GM12878 (cell line): ENCODE measurements at regions not wholly inside any gene's neighbourhood (a gene's known extent, or its start where the extent isn't known, plus 50 kb on each side); places are given as distances from the start of the nearest gene placed in this dataset.

ENCODE experiments used
- ATAC-seq: fragments of 200-7000 bp; cut with Tn5 transposase; 3 replicates; pipeline ENCODE4 v1.9.1; 2020; ENCODE audit warnings: mild to moderate bottlenecking, moderate library complexity
- BruUV-seq: library from RNA; stranded (reverse); fragments of 400-500 nt; replicated peaks from 2 replicates; lab custom pipeline; 2021; lab: Mats Ljungman, UMichigan
- CTCF ChIA-PET: fragments of 300-600 bp; sonication (Branson Sonifier 250); formaldehyde crosslinking; extraction: SDS; loops from one replicate; lab custom pipeline; 2021; ENCODE audit warnings: inconsistent platforms; lab: Yijun Ruan, JAX
- POLR2A ChIA-PET: fragments of 350-600 bp; formaldehyde crosslinking; extraction: SDS; loops from one replicate; lab custom pipeline; 2021; ENCODE audit warnings: inconsistent platforms; lab: Charles Lee
- RAD21 ChIA-PET: fragments of 300-600 bp; sonication (Branson Sonifier 250); formaldehyde crosslinking; loops from one replicate; lab custom pipeline; 2023; ENCODE audit warnings: antibody characterized with exemption; ENCODE audit not compliant: unreplicated experiment; lab: Charles Lee
- SMC1A ChIA-PET: fragments of 300-600 bp; sonication (Branson Sonifier 250); formaldehyde crosslinking; loops from one replicate; lab custom pipeline; 2023; ENCODE audit not compliant: unreplicated experiment, uncharacterized antibody; lab: Charles Lee
- DNase-seq: peaks from one replicate; pipeline ENCODE4 v3.0.0-alpha.2; 2011; ENCODE audit warnings: low read depth, low spot score
- FAIRE-seq: peaks from 3 replicates; lab custom pipeline; 2011; peaks lifted over from hg19 to GRCh38; lab: Jason Lieb, UNC
- H2AFZ ChIP-seq: 2 replicates; pipeline ENCODE4 v1.6.0; 2011; ENCODE audit warnings: low read depth, low read length, control low read depth; ENCODE audit not compliant: control insufficient read depth
- H3K27ac ChIP-seq: 2 replicates; pipeline ENCODE4 v1.5.1; 2011; ENCODE audit warnings: control low read depth; ENCODE audit not compliant: control insufficient read depth, insufficient read depth
- H3K27me3 ChIP-seq, 2 experiments: replicated peaks in 1 of 2; 2 replicates each; pipeline versions ENCODE4 v1.6.0 to v1.6.1; 2011; ENCODE audit warnings: low read length in 1 of 2; ENCODE audit not compliant: control insufficient read depth in 2 of 2, insufficient read depth in 2 of 2
- H3K36me3 ChIP-seq, 2 experiments: 2 replicates each; pipeline ENCODE4 v1.5.1; 2011; ENCODE audit warnings: low read length in 1 of 2; ENCODE audit not compliant: control insufficient read depth in 2 of 2, insufficient read depth in 2 of 2
- H3K4me1 ChIP-seq: 2 replicates; pipeline ENCODE4 v1.6.1; 2011; ENCODE audit warnings: mild to moderate bottlenecking, low read length, moderate library complexity, mixed read lengths; ENCODE audit not compliant: control insufficient read depth, insufficient read depth
- H3K4me2 ChIP-seq: 2 replicates; pipeline ENCODE4 v1.6.0; 2011; ENCODE audit warnings: control low read depth; ENCODE audit not compliant: control insufficient read depth, insufficient read depth
- H3K4me3 ChIP-seq: fragments of 200-600 bp; sonication (generic); 2 replicates; pipeline ENCODE4 v1.5.1; 2016
- H3K79me2 ChIP-seq: 2 replicates; pipeline ENCODE4 v1.6.0; 2011; ENCODE audit warnings: low read length; ENCODE audit not compliant: control insufficient read depth, insufficient read depth
- H3K9ac ChIP-seq: 2 replicates; pipeline ENCODE4 v1.8.0; 2011; ENCODE audit warnings: low read length, control low read depth, mixed read lengths; ENCODE audit not compliant: control insufficient read depth, insufficient read depth
- H3K9me3 ChIP-seq: replicated peaks from 3 replicates; pipeline ENCODE4 v1.5.1; 2011; ENCODE audit warnings: mild to moderate bottlenecking, low read length; ENCODE audit not compliant: control insufficient read depth, insufficient read depth
- H4K20me1 ChIP-seq: 2 replicates; pipeline ENCODE4 v1.6.0; 2011; ENCODE audit not compliant: control insufficient read depth, insufficient read depth
- CBX5 ChIP-seq: sonication (generic); IDR thresholded peaks from 2 replicates; pipeline ENCODE4 v1.6.1; 2016; ENCODE audit warnings: low read depth, moderate library complexity, mild to moderate bottlenecking, inconsistent platforms
- CTCF ChIP-seq, 3 experiments: IDR thresholded peaks in 2 of 3; conservative IDR thresholded peaks in 1 of 3; 2 replicates each; pipeline ENCODE4 v1.5.1; 2011; ENCODE audit warnings: low read depth in 3 of 3, low read length in 3 of 3, mild to moderate bottlenecking in 3 of 3, control low read depth in 2 of 3, moderate library complexity in 2 of 3, inconsistent platforms in 1 of 3, mixed read lengths in 1 of 3; ENCODE audit not compliant: control insufficient read depth in 2 of 3, insufficient read depth in 1 of 3; ENCODE audit errors: extremely low read depth in 1 of 3
- EGR1 ChIP-seq, 2 experiments: IDR thresholded peaks; 1 replicate in 1 of 2; 2 replicates in 1 of 2; pipeline ENCODE4 v1.6.1; 2011 to 2012; ENCODE audit warnings: low read depth in 2 of 2, low read length in 2 of 2, borderline replicate concordance in 1 of 2, mild to moderate bottlenecking in 1 of 2, moderate library complexity in 1 of 2
- ELK1 ChIP-seq: IDR thresholded peaks from 2 replicates; pipeline ENCODE4 v1.6.1; 2012; ENCODE audit warnings: low read depth, low read length, improper control_type of control experiment
- ESRRA ChIP-seq: IDR thresholded peaks from 2 replicates; pipeline ENCODE4 v1.6.1; 2012; ENCODE audit warnings: mild to moderate bottlenecking, low read length, improper control_type of control experiment
- GATAD2B ChIP-seq: fragments of 450-650 bp; conservative IDR thresholded peaks from 2 replicates; pipeline ENCODE4 v1.6.1; 2017; ENCODE audit warnings: low read depth, mild to moderate bottlenecking, moderate library complexity
- HDAC2 ChIP-seq: fragments of 200-600 bp; sonication (generic); IDR thresholded peaks from 2 replicates; pipeline ENCODE4 v1.6.1; 2017
- MAX ChIP-seq: IDR thresholded peaks from 2 replicates; pipeline ENCODE4 v1.6.1; 2012; ENCODE audit warnings: low read depth, low read length, improper control_type of control experiment
- MTA2 ChIP-seq: fragments of 450-650 bp; IDR thresholded peaks from 2 replicates; pipeline ENCODE4 v1.6.1; 2016; ENCODE audit warnings: low read depth, mild to moderate bottlenecking, moderate library complexity
- MTA3 ChIP-seq: IDR thresholded peaks from 2 replicates; pipeline ENCODE4 v1.6.1; 2012; ENCODE audit warnings: low read length, inconsistent platforms, borderline replicate concordance
- MXI1 ChIP-seq: fragments of 150-350 bp; IDR thresholded peaks from 2 replicates; pipeline ENCODE4 v1.6.1; 2011; ENCODE audit warnings: low read depth, mild to moderate bottlenecking, inconsistent platforms, low read length, improper control_type of control experiment
- SIN3A ChIP-seq: IDR thresholded peaks from 2 replicates; pipeline ENCODE4 v1.6.1; 2012; ENCODE audit warnings: low read depth, low read length, improper control_type of control experiment
- SMARCA5 ChIP-seq: fragments of 450-650 bp; IDR thresholded peaks from 2 replicates; pipeline ENCODE4 v1.6.1; 2017; ENCODE audit warnings: mild to moderate bottlenecking
- SREBF2 ChIP-seq: IDR thresholded peaks from 2 replicates; pipeline ENCODE4 v1.6.1; 2012; ENCODE audit warnings: mild to moderate bottlenecking, low read length
- TBL1XR1 ChIP-seq: IDR thresholded peaks from 2 replicates; pipeline ENCODE4 v1.6.1; 2012; ENCODE audit warnings: low read depth, low read length, improper control_type of control experiment
- ZNF24 ChIP-seq: fragments of 450-650 bp; IDR thresholded peaks from 2 replicates; pipeline ENCODE4 v1.6.1; 2017; ENCODE audit warnings: antibody characterized with exemption, mild to moderate bottlenecking
- ZNF622 ChIP-seq: fragments of 450-650 bp; IDR thresholded peaks from 2 replicates; pipeline ENCODE4 v1.6.1; 2017; ENCODE audit warnings: mild to moderate bottlenecking, inconsistent platforms
- WGBS: methylation state at CpG from one replicate; pipeline ENCODE4 v1.1.6; 2016; ENCODE audit warnings: low lambda C conversion rate; ENCODE audit not compliant: insufficient replicate concordance, insufficient coverage; ENCODE audit errors: missing lambda C conversion rate; 5-methylcytosine and 5-hydroxymethylcytosine counted together
- in situ Hi-C: fragments of 300-500 bp; cut with MboI; formaldehyde crosslinking; loops from 9 replicates; pipeline ENCODE4 v1.14.3; 2018; ENCODE audit warnings: mixed read lengths
- intact Hi-C: fragments of 100-400 bp; cut with micrococcal nuclease; formaldehyde crosslinking; loops from one replicate; pipeline ENCODE4 v1.14.2; 2022; ENCODE audit not compliant: unreplicated experiment

- no peak overlapping the region for H2AFZ ChIP-seq
- H3K9me3 ChIP-seq: no peaks in the 10 kb centered on the region
- WGBS: 10% methylated on average over 3 of the region's 4 CpGs
- no TSS peak for BruUV-seq
- ChIA-PET SMC1A (interaction anchor here (0.8 to 2.8 kb wide), 6 partner anchors 13 to 75 kb away, joined by 3 to 16 read pairs (median 4); no protein-coding TSS in a partner anchor), POLR2A (interaction anchor here (1.2 kb wide), 1 partner anchor 14 kb away, joined by 3 read pairs; no protein-coding TSS in a partner anchor), CTCF (interaction anchor here (1.3 kb wide), 1 partner anchor 11 kb away, joined by 4 read pairs; no protein-coding TSS in a partner anchor), RAD21 (interaction anchor here (1.1 to 1.3 kb wide), 2 partner anchors 39 to 90 kb away, joined by 3 read pairs; no protein-coding TSS in a partner anchor)
- no peaks in the 10 kb centered on the region for H3K27me3 ChIP-seq
- H3K4me2 ChIP-seq: no peak overlapping the region
- no peaks in the 10 kb centered on the region for H4K20me1 ChIP-seq
- H3K4me3 ChIP-seq: no peak overlapping the region
- intact Hi-C loops: no loop called here
- DNase-seq (no peak), ATAC-seq (no peak), FAIRE-seq (no peak)
- in situ Hi-C loops: no loop called here
- no peak overlapping the region for H3K9ac ChIP-seq
- no peaks in the 10 kb centered on the region for H3K4me1 ChIP-seq
- no peaks in the 10 kb centered on the region for H3K79me2 ChIP-seq
- H3K27ac ChIP-seq: no peak overlapping the region
- no peaks in the 10 kb centered on the region for H3K36me3 ChIP-seq
- TF ChIP-seq SIN3A: no peak
- no peak for TF ChIP-seq ZNF24
- TF ChIP-seq ESRRA: no peak
- TF ChIP-seq CBX5: no peak
- no peak for TF ChIP-seq MXI1
- TF ChIP-seq ZNF622: no peak
- TF ChIP-seq ELK1: no peak
- TF ChIP-seq CTCF (IDR thresholded peaks at IDR 0.05 in 2 of 3, conservative IDR thresholded peaks at IDR 0.05 in 1 of 3; ENCODE audit: control insufficient read depth in 2 of 3, extremely low read depth in 1 of 3, insufficient read depth in 1 of 3, low read depth in 3 of 3, low read length in 3 of 3): no peak
- no peak for TF ChIP-seq MTA3
- no peak for TF ChIP-seq MAX
- no peak for TF ChIP-seq SREBF2
- TF ChIP-seq HDAC2: no peak
- no peak for TF ChIP-seq MTA2
- TF ChIP-seq GATAD2B: no peak
- TF ChIP-seq EGR1 (IDR thresholded peaks at IDR 0.05; ENCODE audit: borderline replicate concordance in 1 of 2, low read depth in 2 of 2, low read length in 2 of 2): no peak
- TF ChIP-seq SMARCA5: no peak
- no peak for TF ChIP-seq TBL1XR1
These were observed 740.4 kb downstream of the TUSC7 start for GRCh38 chr3:117450026-117450425.
